GM13977 (cell line): ENCODE measurements at regions not wholly inside any gene's neighbourhood (a gene's known extent, or its start where the extent isn't known, plus 50 kb on each side); places are given as distances from the start of the nearest gene placed in this dataset.

ENCODE experiments used
- DNase-seq: peaks from one replicate; pipeline ENCODE4 v3.0.0; 2012; ENCODE audit warnings: low spot score
- in situ Hi-C: fragments of 300-500 bp; cut with MboI; formaldehyde crosslinking; loops from one replicate; pipeline ENCODE4 v1.12.0; 2022; ENCODE audit warnings: low sequenced_read_pairs, low pct_unique_long_range_greater_than_20kb, mixed read lengths, inconsistent platforms; ENCODE audit not compliant: unreplicated experiment
- TF ChIP-seq, protein P1 (sequence below): IDR thresholded peaks from 2 replicates; pipeline ENCODE4 v1.5.1; 2012; ENCODE audit warnings: mild to moderate bottlenecking, control low read depth; ENCODE audit not compliant: insufficient read depth; ENCODE audit errors: extremely low read depth, missing control alignments

DNA sequence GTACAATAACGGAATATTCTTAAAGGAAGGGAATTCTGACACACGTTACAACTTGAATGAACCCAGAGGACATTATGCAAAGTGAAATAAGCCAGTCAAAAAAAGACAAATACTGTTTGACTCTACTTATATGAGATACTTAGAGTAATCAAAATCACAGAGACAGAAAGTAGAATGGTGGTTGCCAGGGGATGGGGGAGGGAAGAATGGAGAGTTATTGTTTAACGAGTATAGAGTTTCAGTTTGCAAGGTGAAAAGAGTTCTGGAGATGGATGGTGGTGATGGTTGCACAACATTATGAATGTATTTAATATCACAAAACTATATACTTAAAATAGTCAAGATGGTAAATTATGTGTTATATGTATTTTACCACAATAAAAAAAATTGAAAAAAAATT, 112.9 kb upstream of the ARHGEF3 start:
- no peak for DNase-seq
- in situ Hi-C loops: no loop called here
- TF ChIP-seq, protein P1, sequence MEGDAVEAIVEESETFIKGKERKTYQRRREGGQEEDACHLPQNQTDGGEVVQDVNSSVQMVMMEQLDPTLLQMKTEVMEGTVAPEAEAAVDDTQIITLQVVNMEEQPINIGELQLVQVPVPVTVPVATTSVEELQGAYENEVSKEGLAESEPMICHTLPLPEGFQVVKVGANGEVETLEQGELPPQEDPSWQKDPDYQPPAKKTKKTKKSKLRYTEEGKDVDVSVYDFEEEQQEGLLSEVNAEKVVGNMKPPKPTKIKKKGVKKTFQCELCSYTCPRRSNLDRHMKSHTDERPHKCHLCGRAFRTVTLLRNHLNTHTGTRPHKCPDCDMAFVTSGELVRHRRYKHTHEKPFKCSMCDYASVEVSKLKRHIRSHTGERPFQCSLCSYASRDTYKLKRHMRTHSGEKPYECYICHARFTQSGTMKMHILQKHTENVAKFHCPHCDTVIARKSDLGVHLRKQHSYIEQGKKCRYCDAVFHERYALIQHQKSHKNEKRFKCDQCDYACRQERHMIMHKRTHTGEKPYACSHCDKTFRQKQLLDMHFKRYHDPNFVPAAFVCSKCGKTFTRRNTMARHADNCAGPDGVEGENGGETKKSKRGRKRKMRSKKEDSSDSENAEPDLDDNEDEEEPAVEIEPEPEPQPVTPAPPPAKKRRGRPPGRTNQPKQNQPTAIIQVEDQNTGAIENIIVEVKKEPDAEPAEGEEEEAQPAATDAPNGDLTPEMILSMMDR: no peak

DNA sequence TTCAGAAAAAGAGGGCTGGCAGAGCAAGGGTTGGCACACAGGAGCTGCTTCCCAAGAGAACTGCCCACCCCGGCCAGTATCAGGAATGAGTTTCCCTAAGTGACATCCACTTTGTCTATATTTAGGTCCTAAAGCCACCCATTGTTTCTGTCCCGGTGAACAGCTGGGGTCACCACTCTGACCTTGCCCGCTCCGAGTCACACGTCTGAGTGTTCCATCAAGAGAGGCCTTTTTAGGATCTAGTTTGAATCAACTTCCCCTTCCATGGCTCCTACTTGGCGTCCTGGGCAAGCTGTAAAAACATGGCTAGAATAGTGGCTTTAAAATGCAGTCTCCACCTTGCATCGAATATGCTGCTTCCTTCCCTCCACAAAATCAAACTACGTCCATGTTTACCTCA, 109.6 kb upstream of the ARHGEF3 start:
- TF ChIP-seq, protein P1: no peak
- in situ Hi-C loops: no loop called here
- no peak for DNase-seq

DNA sequence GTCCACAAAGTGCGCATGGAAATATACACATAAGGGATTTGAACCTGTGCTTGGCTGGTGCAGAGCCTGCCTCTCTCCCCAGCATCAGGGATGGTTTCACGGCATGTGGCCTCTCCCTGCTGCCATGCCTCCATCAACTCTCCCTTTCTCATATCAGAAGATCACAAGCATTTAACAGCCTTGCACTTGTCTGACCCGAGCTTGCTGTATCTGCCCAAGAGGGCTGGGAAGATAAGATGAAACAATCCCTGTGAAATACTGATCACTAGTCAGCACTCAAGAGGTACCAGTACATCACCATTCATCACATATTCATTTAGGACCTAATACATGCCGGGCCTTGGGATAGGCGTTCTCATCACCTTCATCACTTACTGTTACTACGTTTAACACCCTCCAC, 107.6 kb upstream of the ARHGEF3 start:
- TF ChIP-seq, protein P1: no peak
- DNase-seq: no peak
- in situ Hi-C loops: no loop called here

DNA sequence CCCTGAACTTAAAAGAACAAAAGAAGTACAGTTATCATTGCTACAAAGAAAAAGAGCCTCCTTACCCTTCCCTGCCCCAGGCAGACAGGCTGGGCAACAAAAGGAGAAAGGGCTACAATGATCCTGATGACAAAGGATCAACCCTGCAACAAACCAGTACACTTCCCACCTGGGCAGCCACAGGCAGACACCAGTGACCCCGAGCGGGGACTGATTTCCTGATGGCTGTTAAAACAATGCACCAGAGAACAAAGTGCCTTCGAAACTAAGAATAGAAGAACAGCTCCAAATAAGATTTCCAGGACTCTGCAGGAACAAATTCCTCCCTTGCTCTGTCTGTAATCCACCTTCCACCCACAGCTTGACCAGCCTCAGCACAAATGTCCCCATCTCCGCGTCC, 106.3 kb upstream of the ARHGEF3 start:
- TF ChIP-seq, protein P1: no peak
- in situ Hi-C loops: no loop called here
- no peak for DNase-seq

DNA sequence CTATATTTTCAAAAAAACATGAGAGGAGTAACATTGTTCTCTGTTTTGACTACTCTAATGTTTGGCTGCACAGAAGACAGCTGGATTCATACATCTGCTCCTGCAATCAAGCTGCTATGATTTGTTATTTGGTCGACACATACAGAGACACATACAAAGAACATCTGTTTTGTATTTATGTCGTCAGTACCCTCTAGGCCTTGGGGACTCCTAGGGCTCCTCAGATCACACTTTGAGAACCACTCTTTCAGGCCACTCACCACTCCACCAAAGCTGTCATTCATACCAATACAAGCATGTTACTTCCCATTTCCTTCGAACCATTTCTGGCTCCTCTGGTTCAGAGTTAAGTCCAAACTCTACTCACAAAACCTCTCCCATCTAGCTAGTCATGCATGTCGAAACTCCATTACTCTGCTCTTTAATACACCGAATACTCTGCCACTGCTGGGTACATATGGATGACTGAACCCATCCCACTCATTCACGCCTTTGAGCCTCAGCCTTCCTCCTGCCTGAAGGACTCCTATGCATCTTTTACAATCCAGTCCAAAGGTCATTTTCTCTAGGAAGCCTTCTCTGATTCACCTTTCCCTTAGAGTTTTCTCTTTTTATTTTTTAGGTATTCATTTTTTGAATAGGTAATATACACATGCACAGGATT, 102.9 kb upstream of the ARHGEF3 start:
- in situ Hi-C loops: no loop called here

DNA sequence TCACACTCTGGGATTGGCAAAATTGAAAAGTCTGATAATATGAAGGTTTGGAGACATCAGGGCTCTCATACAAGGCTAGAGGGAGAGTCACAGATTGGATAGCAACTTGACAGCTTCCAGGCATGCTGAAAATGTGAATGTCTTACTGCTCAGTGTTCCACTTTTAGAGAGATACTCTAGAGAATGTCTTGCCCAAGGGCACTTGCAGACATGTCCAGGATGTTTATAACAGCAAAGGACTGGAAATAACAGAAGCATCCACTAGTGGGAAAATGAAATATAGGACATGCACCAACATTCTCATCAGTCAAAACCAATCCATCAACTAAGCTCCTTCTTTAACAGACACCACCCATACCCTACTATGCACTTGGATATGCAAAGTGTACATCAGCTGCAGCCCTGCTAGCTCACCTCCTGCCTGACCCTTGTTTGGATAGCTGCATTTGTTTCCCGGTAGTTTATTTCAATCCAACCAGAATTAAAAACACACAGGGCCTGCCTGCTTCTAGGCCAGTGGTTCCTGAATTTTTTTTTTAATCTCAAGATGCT, 101.6 kb upstream of the ARHGEF3 start:
- DNase-seq: no peak
- in situ Hi-C loops: no loop called here
- TF ChIP-seq, protein P1: no peak

More for the DNA sequence above, 102.9 kb upstream of the ARHGEF3 start:
- DNase-seq: no peak
- TF ChIP-seq, protein P1: no peak
